ENCODE measurements at regions not wholly inside any gene's neighbourhood (a gene's known extent, or its start where the extent isn't known, plus 50 kb on each side); places are given as distances from the start of the nearest gene placed in this dataset.

DNA sequence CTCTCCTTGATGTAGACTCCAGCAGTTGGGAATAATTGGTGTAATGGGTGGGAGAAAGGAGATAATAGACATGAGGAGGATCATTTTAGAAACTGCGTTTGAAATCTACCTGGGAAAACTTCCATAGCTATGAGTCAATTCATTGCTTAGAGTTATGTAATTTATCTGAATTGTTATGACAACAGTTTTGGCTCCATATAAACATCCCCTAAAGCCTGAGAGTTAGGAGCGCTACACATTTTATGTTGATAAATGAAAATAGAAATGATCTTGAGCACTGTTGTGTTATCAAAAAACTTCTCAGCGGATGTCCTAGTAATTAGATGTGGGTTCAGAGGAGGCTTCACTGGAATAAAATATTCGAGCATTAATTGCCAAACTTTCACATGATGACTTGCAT, 573.4 kb downstream of the TSN start:
- TF ChIP-seq, protein P1, sequence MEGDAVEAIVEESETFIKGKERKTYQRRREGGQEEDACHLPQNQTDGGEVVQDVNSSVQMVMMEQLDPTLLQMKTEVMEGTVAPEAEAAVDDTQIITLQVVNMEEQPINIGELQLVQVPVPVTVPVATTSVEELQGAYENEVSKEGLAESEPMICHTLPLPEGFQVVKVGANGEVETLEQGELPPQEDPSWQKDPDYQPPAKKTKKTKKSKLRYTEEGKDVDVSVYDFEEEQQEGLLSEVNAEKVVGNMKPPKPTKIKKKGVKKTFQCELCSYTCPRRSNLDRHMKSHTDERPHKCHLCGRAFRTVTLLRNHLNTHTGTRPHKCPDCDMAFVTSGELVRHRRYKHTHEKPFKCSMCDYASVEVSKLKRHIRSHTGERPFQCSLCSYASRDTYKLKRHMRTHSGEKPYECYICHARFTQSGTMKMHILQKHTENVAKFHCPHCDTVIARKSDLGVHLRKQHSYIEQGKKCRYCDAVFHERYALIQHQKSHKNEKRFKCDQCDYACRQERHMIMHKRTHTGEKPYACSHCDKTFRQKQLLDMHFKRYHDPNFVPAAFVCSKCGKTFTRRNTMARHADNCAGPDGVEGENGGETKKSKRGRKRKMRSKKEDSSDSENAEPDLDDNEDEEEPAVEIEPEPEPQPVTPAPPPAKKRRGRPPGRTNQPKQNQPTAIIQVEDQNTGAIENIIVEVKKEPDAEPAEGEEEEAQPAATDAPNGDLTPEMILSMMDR (IDR thresholded peaks at IDR 0.05) = no peak
- no peak for TF ChIP-seq EZH2 (IDR thresholded peaks at IDR 0.05)
- no peak for TF ChIP-seq EZH2phosphoT487 (IDR thresholded peaks at IDR 0.05)

Data from neural progenitor cell (in vitro differentiated cells).